PC-9 (cell line): ENCODE measurements at regions not wholly inside any gene's neighbourhood (a gene's known extent, or its start where the extent isn't known, plus 50 kb on each side); places are given as distances from the start of the nearest gene placed in this dataset.
A peak's percentile ranks its signal among the peaks of the same experiment; 100 is the strongest.

Experiments used
- BruUV-seq: library from RNA; stranded (reverse); fragments of 400-500 nt; replicated peaks from 2 replicates; lab custom pipeline; 2021; lab: Mats Ljungman, UMichigan
- CTCF ChIA-PET: fragments of 300-600 bp; sonication (Branson Sonifier 250); formaldehyde crosslinking; loops from one replicate; lab custom pipeline; 2022; ENCODE audit warnings: antibody characterized with exemption; lab: Charles Lee
- POLR2A ChIA-PET: fragments of 300-600 bp; sonication (Branson Sonifier 250); formaldehyde crosslinking; loops from one replicate; lab custom pipeline; 2022; ENCODE audit warnings: antibody characterized with exemption; ENCODE audit not compliant: unreplicated experiment; lab: Charles Lee
- DNase-seq, 2 experiments: peaks; one replicate each; pipeline versions ENCODE4 v3.0.0 to v3.0.0-alpha.2; 2015 to 2022; ENCODE audit warnings: mixed read lengths in 1 of 2
- H2AFZ ChIP-seq: fragments of 200-600 bp; sonication (generic); 2 replicates; pipeline ENCODE4 v1.8.1; 2017; ENCODE audit warnings: antibody characterized with exemption
- H3F3A ChIP-seq: fragments of 200-600 bp; sonication (generic); 2 replicates; pipeline ENCODE4 v1.8.1; 2017; ENCODE audit warnings: antibody characterized with exemption, mild to moderate bottlenecking, low read depth; ENCODE audit not compliant: insufficient read depth
- H3K27ac ChIP-seq: fragments of 200-600 bp; sonication (generic); 2 replicates; pipeline ENCODE4 v1.6.1; 2016; ENCODE audit warnings: mixed run types
- H3K27me3 ChIP-seq: fragments of 200-600 bp; sonication (generic); 2 replicates; pipeline ENCODE4 v1.6.1; 2016; ENCODE audit warnings: low read depth, mixed run types; ENCODE audit not compliant: insufficient read depth
- H3K36me3 ChIP-seq: fragments of 200-600 bp; sonication (generic); 2 replicates; pipeline ENCODE4 v1.6.1; 2016; ENCODE audit warnings: low read depth, mixed run types
- H3K4me1 ChIP-seq: fragments of 200-600 bp; sonication (generic); replicated peaks from 2 replicates; pipeline ENCODE4 v1.6.1; 2016; ENCODE audit warnings: mixed run types; ENCODE audit not compliant: insufficient read depth
- H3K4me2 ChIP-seq: fragments of 200-600 bp; sonication (generic); 2 replicates; pipeline ENCODE4 v1.6.1; 2017; ENCODE audit warnings: mixed run types
- H3K4me3 ChIP-seq: fragments of 200-600 bp; sonication (generic); 2 replicates; pipeline ENCODE4 v1.6.1; 2016; ENCODE audit warnings: mixed run types
- H3K79me2 ChIP-seq: fragments of 200-600 bp; sonication (generic); 2 replicates; pipeline ENCODE4 v1.6.1; 2017; ENCODE audit warnings: low read depth, mixed run types
- H3K9me2 ChIP-seq: fragments of 200-600 bp; sonication (generic); 2 replicates; pipeline ENCODE4 v1.8.1; 2017; ENCODE audit warnings: mild to moderate bottlenecking; ENCODE audit not compliant: insufficient read depth
- H3K9me3 ChIP-seq: fragments of 200-600 bp; sonication (generic); 2 replicates; pipeline ENCODE4 v1.8.1; 2016; ENCODE audit warnings: low read depth; ENCODE audit not compliant: insufficient read depth
- H4K20me1 ChIP-seq: fragments of 200-600 bp; sonication (generic); 2 replicates; pipeline ENCODE4 v1.8.1; 2017; ENCODE audit not compliant: insufficient read depth
- EZH2 ChIP-seq: fragments of 200-600 bp; sonication (generic); IDR thresholded peaks from 2 replicates; pipeline ENCODE4 v1.8.0; 2017; ENCODE audit warnings: antibody characterized with exemption, low read depth
- intact Hi-C: fragments of 100-400 bp; cut with micrococcal nuclease; formaldehyde crosslinking; loops from one replicate; pipeline ENCODE4 v1.10.0; 2022; ENCODE audit not compliant: unreplicated experiment
- TF ChIP-seq, protein P1 (sequence below): fragments of 200-600 bp; sonication (generic); conservative IDR thresholded peaks from 2 replicates; pipeline ENCODE4 v1.6.1; 2017; ENCODE audit warnings: mixed run types, antibody characterized with exemption, mild to moderate bottlenecking, moderate library complexity

DNA sequence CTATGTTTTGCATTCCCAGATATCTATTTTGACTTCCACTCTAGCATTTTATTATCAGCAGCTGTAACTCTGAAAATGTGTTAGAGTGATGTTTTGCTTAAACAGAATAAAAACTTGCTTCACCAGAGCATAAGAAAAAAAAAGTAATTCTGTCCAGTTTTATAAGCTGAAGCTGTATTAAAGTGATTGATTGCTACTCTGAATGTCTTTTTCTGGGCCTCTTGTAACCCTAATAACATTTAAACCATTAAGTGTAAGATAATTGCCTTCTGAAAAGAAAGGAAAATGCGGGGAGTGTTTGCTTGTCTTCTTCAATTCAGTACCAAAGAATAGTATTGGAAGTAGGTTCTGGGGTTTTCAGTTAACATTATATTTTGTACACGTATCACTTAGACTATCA lies 57.9 kb upstream of the UBE2E1 start:
- Histone ChIP-seq H3K4me2 (peak overlapping the region; percentile 32; the same call in 1 of the 2 replicates), H3K9me2 (no peaks in the 10 kb centered on the region), H3K36me3 (no peaks in the 10 kb centered on the region), H3F3A (peaks cover 10% of the 10 kb centered on the region), H3K4me1 (peaks cover 57% of the 10 kb centered on the region), H3K4me3 (no peak overlapping the region), H3K27ac (peak overlapping the region; percentile 65), H2AFZ (no peak overlapping the region), H3K79me2 (no peaks in the 10 kb centered on the region), H4K20me1 (no peaks in the 10 kb centered on the region), H3K27me3 (no peaks in the 10 kb centered on the region), H3K9me3 (no peaks in the 10 kb centered on the region; the same call in 1 of the 2 replicates)
- no TSS peak for BruUV-seq
- no peak for DNase-seq
- POLR2A ChIA-PET: interaction anchor here (0.7 kb wide), 1 partner anchor 341 kb away, joined by 7 read pairs; no protein-coding TSS in a partner anchor
- intact Hi-C loops: no loop called here
- TF ChIP-seq, protein P1, sequence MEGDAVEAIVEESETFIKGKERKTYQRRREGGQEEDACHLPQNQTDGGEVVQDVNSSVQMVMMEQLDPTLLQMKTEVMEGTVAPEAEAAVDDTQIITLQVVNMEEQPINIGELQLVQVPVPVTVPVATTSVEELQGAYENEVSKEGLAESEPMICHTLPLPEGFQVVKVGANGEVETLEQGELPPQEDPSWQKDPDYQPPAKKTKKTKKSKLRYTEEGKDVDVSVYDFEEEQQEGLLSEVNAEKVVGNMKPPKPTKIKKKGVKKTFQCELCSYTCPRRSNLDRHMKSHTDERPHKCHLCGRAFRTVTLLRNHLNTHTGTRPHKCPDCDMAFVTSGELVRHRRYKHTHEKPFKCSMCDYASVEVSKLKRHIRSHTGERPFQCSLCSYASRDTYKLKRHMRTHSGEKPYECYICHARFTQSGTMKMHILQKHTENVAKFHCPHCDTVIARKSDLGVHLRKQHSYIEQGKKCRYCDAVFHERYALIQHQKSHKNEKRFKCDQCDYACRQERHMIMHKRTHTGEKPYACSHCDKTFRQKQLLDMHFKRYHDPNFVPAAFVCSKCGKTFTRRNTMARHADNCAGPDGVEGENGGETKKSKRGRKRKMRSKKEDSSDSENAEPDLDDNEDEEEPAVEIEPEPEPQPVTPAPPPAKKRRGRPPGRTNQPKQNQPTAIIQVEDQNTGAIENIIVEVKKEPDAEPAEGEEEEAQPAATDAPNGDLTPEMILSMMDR: no peak
- TF ChIP-seq EZH2: no peak
- CTCF ChIA-PET: no interaction called here

DNA sequence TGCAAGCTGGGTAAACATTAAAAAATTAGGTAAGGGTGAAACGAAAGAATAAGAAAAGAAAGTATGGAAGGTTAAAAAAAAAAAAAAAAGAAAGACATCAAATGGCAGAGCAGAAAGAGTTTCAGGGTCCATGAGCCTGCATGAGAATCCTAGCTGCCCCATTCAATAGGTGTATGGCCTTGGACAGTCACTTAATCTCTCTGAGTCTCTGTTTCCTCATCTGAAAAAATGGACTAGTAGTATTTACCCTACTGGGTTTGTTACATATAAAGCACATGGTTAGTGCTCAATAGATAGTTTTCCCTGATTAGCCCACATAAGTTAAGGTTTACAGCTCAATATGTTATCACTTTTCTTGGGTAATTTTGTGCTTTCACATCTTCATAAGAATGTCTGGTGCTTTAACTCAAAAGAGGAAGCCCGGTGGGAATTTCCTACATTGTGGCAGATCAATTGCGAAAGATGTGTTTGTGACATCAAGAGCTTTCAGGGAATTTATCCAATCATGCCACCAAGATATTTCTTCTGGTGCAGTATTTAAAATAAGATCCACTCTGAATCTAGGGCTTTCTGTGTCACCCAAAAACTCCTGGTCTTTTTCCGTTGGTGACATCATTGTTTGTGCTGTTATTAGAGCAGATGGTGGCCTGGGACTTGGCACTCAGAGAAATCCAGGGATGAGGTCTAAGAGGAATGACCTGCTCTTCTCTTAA lies 57.2 kb upstream of the UBE2E1 start:
- DNase-seq: peak in 1 of 2 experiments; percentile 71
- intact Hi-C loops: no loop called here
- Histone ChIP-seq H3K36me3 (no peaks in the 10 kb centered on the region), H3K4me2 (peak overlapping the region; percentile 32), H3K4me1 (peaks cover 55% of the 10 kb centered on the region), H3K27me3 (no peaks in the 10 kb centered on the region), H2AFZ (no peak overlapping the region; the same call in 1 of the 2 replicates), H3K9me2 (no peaks in the 10 kb centered on the region), H3F3A (peaks cover 10% of the 10 kb centered on the region), H4K20me1 (no peaks in the 10 kb centered on the region), H3K79me2 (no peaks in the 10 kb centered on the region), H3K9me3 (no peaks in the 10 kb centered on the region; the same call in 1 of the 2 replicates), H3K27ac (peak overlapping the region; percentile 65), H3K4me3 (no peak overlapping the region)
- TF ChIP-seq, protein P1: no peak
- TF ChIP-seq EZH2: no peak
- CTCF ChIA-PET: no interaction called here
- BruUV-seq: no TSS peak
- POLR2A ChIA-PET: interaction anchor here (0.7 kb wide), 1 partner anchor 391 kb away, joined by 3 read pairs; no protein-coding TSS in a partner anchor

DNA sequence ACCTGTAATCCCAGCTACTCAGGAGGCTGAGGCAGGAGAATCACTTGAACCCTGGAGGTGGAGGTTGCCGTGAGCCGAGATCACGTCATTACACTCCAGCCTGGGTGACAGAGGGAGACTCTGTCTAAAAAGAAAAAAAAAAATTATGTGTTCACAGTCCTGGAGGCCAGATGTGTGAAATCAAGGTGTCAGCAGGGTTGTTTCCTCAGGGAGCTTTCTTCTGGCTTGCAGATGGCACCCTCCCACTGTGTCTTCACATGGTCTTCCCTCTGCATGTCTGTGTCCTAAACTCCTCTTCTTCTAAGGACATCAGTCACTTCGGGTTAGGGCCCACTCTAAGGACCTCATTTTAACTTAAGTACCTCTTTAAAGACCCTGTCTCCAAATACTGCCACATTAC lies 56.1 kb upstream of the UBE2E1 start:
- Histone ChIP-seq H3F3A (peaks cover 10% of the 10 kb centered on the region), H3K27ac (0 out of 2 replicates have a peak overlapping the region, but pooled peaks have one; percentile 65), H3K79me2 (no peaks in the 10 kb centered on the region), H3K9me3 (no peaks in the 10 kb centered on the region; the same call in 1 of the 2 replicates), H4K20me1 (no peaks in the 10 kb centered on the region), H3K4me2 (no peak overlapping the region), H3K4me1 (peaks cover 52% of the 10 kb centered on the region), H3K9me2 (no peaks in the 10 kb centered on the region), H3K27me3 (no peaks in the 10 kb centered on the region), H3K36me3 (no peaks in the 10 kb centered on the region), H3K4me3 (no peak overlapping the region), H2AFZ (no peak overlapping the region)
- BruUV-seq: no TSS peak
- intact Hi-C loops: no loop called here
- ChIA-PET CTCF (no interaction called here), POLR2A (no interaction called here)
- TF ChIP-seq EZH2: no peak
- TF ChIP-seq, protein P1: no peak
- no peak for DNase-seq
